Medulla oblongata (tissue), 1 donor: ENCODE measurements at regions not wholly inside any gene's neighbourhood (a gene's known extent, or its start where the extent isn't known, plus 50 kb on each side); places are given as distances from the start of the nearest gene placed in this dataset.

Source experiments
- DNase-seq: peaks from one replicate; pipeline ENCODE4 v3.0.0-alpha.2; 2015; ENCODE audit errors: extremely low spot score

- DNase-seq, result no peak
These were observed 115.0 kb upstream of the ZNF438 start for GRCh38 chr10:31146491-31147209.

GRCh38 chr10:31147210-31147608, 115.5 kb upstream of the ZNF438 start:
- no peak for DNase-seq

- no peak for DNase-seq
These were observed 117.3 kb upstream of the ZNF438 start for GRCh38 chr10:31148951-31149350.

GRCh38 chr10:31149835-31150512, 118.3 kb upstream of the ZNF438 start:
- no peak for DNase-seq

DNA sequence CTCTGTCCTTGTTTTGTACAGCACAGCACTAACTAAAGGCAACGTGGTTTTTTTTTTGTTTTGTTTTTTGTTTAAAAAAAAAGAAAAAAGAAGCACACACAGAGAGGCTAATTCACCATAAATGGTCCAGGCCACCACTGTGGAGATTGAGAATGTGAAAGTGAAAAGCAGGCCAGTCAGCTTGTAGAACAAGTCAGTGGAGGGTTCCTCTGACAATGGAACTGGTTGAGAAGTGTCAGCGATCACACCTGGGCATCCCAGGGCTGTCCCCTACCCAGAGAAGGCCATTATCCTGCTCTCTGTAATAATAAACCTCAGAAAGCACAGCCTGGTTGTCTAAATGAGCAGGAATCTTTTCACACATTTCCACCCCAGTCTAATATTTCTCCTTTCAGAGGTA, 119.6 kb upstream of the ZNF438 start:
- DNase-seq, result no peak

GRCh38 chr10:31152421-31153135, 120.9 kb upstream of the ZNF438 start:
- DNase-seq, result no peak

- no peak for DNase-seq
These were observed 121.5 kb upstream of the ZNF438 start for GRCh38 chr10:31153161-31153560.

GRCh38 chr10:31153692-31154091, 122.0 kb upstream of the ZNF438 start:
- DNase-seq, result no peak

GRCh38 chr10:31154996-31155395, 123.3 kb upstream of the ZNF438 start:
- no peak for DNase-seq

DNA sequence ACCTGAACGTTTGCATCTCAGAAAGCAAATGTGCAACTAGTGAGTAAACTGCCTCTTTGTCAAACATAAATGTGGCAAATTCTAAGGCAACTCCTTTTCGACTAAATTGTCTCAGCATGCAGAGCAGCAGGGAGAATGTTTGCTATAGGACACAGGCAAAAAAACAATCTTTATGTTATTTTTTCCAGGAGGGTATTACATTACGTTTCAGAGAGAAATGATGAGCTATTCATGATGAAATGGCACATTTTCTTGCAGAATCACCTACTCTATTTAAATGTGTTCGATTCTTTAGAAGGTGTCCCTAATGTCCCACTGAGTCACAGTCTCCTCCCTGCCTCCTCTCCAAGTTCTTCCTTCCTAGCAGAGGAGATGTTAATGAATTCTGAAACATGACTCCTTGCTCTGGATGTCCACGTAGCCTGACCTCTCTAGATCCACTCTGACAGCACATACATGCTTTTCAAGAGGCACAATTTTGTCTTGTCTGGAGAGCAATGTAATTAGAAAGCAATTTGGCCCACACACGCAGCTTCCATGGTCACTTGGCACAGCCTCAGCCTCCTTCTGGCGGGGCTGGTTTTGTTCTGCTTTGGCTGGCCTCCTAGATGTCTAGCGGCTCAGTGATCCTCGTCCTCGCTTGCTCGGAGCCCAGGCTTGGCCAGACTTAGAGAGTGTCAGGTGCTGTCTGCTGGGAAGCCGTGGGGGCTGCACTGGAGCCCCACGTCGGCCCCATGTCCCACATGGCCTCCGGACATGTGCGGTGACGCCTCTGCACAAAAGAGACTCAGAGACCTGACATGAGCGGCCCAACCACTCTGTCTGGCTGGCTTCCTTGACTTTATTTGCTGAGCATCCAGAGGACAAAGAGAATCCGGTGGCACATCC, 125.7 kb upstream of the ZNF438 start:
- peak; percentile 80 for DNase-seq

- no peak for DNase-seq
These were observed 126.5 kb upstream of the ZNF438 start for GRCh38 chr10:31158011-31158658.

DNA sequence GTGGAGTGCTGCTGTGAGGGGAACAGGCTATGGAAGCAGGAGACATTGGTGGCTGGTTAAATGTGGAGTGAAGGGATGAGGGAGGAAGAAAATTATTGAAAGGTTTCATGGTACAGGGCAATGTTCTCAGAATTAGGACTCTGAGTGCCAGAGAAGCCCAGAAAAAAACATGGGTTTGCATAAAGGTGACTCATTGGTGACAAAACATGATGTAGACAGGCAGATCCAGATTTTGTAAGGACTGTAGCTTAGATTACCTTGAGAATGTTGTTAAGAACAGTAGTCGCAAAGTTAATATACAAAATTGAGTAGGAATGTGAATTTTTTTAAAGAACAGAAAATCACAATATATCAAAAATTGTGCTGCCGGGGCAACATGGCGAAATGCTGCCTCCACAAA, 134.9 kb upstream of the ZNF438 start:
- DNase-seq, result no peak

DNA sequence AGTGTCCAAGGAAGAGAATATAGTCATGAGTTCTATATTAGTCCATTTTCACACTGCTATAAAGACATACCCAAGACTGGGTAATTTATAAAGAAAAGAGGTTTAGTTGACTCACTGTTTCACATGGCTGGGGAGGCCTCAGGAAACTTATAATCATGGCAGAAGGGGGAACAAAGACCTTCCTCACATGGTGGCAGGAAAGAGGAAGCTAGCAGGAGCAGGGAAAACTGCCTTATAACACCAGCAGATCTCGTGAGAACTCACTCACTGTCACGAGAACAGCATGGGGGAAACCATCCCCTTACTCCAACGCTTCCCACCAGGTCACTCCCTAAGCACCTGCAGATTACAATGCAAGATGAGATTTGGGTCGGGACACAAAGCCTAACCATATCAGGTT, 139.0 kb upstream of the ZNF438 start:
- no peak for DNase-seq

- DNase-seq, result no peak
These were observed 139.9 kb upstream of the ZNF438 start for GRCh38 chr10:31171402-31172083.

GRCh38 chr10:31172925-31173324, 141.3 kb upstream of the ZNF438 start:
- DNase-seq, result no peak

- DNase-seq, result no peak
These were observed 142.1 kb upstream of the ZNF438 start for GRCh38 chr10:31173752-31174151.

- no peak for DNase-seq
These were observed 139.8 kb upstream of the ZEB1 start for GRCh38 chr10:31179091-31179680.

DNA sequence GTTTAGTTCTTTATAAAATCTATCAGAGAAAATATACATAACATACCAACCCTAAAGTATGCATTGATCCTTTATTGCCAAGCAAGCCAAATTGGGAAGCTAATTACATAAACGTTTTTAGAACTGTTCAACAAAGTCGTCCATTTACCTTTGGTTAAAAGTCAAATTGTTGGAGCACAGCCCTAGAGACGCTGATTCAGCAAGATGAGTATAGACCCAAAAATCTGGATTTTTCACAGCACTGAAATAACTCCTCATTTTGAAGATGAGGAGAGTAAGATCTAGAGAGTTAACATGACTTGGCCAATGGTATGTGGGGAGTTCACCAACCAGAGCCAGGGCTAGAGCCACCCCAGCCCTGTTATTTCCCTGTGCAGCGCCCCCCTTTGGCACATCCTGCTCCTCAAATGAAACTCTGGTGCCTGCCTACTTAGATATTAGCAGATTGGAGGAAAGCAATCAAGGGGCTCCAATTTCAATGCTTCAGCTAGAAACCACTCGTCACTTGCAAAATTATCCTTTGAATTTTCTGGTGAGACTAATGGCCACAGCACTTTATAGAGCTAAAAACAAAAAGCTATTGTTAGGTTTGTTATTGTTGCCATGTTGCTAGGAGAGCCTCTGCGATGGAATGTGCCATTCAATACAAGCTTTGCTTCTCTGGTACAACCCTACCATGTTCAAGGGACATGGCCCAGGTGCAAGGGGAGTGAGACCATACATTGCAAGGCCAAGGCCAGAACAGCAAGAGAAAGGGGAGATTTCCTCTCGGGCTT, 132.6 kb upstream of the ZEB1 start:
- peak; percentile 7 for DNase-seq

- no peak for DNase-seq
These were observed 131.8 kb upstream of the ZEB1 start for GRCh38 chr10:31187182-31187581.
